Smooth muscle cell (in vitro differentiated cells): ENCODE measurements at regions not wholly inside any gene's neighbourhood (a gene's known extent, or its start where the extent isn't known, plus 50 kb on each side); places are given as distances from the start of the nearest gene placed in this dataset.

Source experiments
- DNase-seq: peaks from one replicate; lab custom pipeline; 2025; ENCODE audit not compliant: unreplicated experiment; lab: John Stamatoyannopoulos, UW
- H2AFZ ChIP-seq: fragments of 200-600 bp; sonication (generic); 2 replicates; pipeline ENCODE4 v1.6.0; 2016; ENCODE audit warnings: antibody characterized with exemption, low read depth, mild to moderate bottlenecking
- H3F3A ChIP-seq: fragments of 200-600 bp; sonication (generic); 2 replicates; pipeline ENCODE4 v1.6.0; 2017; ENCODE audit warnings: antibody characterized with exemption, low read depth
- H3K27ac ChIP-seq: fragments of 200-600 bp; sonication (generic); 2 replicates; pipeline ENCODE4 v1.5.1; 2016; ENCODE audit warnings: low read depth, mild to moderate bottlenecking
- H3K27me3 ChIP-seq: fragments of 200-600 bp; sonication (generic); 2 replicates; pipeline ENCODE4 v1.6.1; 2016; ENCODE audit warnings: low read depth, mild to moderate bottlenecking
- H3K36me3 ChIP-seq: fragments of 200-600 bp; sonication (generic); 2 replicates; pipeline ENCODE4 v1.5.1; 2016; ENCODE audit warnings: low read depth
- H3K4me1 ChIP-seq: fragments of 200-600 bp; sonication (generic); 2 replicates; pipeline ENCODE4 v1.5.1; 2016; ENCODE audit warnings: low read depth
- H3K4me2 ChIP-seq: fragments of 200-600 bp; sonication (generic); 2 replicates; pipeline ENCODE4 v1.6.0; 2016; ENCODE audit warnings: mild to moderate bottlenecking
- H3K4me3 ChIP-seq: fragments of 200-600 bp; sonication (generic); 2 replicates; pipeline ENCODE4 v1.5.1; 2016; ENCODE audit warnings: mild to moderate bottlenecking
- H3K79me2 ChIP-seq: fragments of 200-600 bp; sonication (generic); 2 replicates; pipeline ENCODE4 v1.6.0; 2016; ENCODE audit warnings: low read depth, mild to moderate bottlenecking
- H3K9ac ChIP-seq: fragments of 200-600 bp; sonication (generic); 2 replicates; pipeline ENCODE4 v1.6.0; 2016; ENCODE audit warnings: low read depth
- H3K9me3 ChIP-seq: fragments of 200-600 bp; sonication (generic); replicated peaks from 2 replicates; pipeline ENCODE4 v1.5.1; 2016; ENCODE audit warnings: low read depth
- H4K20me1 ChIP-seq: fragments of 200-600 bp; sonication (generic); 2 replicates; pipeline ENCODE4 v1.6.0; 2016; ENCODE audit warnings: low read depth
- CTCF ChIP-seq: fragments of 200-600 bp; sonication (generic); IDR thresholded peaks from 2 replicates; pipeline ENCODE4 v1.5.1; 2017; ENCODE audit warnings: borderline replicate concordance, mild to moderate bottlenecking, antibody characterized with exemption; ENCODE audit not compliant: insufficient read depth, poor library complexity, severe bottlenecking
- whole genome bisulfite sequencing: methylation state at CpG from one replicate; pipeline ENCODE4 v1.1.7; 2016; ENCODE audit warnings: low lambda C conversion rate; 5-methylcytosine and 5-hydroxymethylcytosine counted together

- Histone ChIP-seq H3K27me3 (no peaks in the 10 kb centered on the region), H3K9me3 (no peaks in the 10 kb centered on the region), H4K20me1 (no peaks in the 10 kb centered on the region), H3K27ac (peak overlapping the region; percentile 48), H3K36me3 (no peaks in the 10 kb centered on the region), H3K4me1 (no peaks in the 10 kb centered on the region), H3F3A (peaks cover 4% of the 10 kb centered on the region), H3K4me2 (no peak overlapping the region), H2AFZ (no peak overlapping the region), H3K79me2 (no peaks in the 10 kb centered on the region), H3K4me3 (no peak overlapping the region), H3K9ac (no peak overlapping the region)
- no peak for DNase-seq
- TF ChIP-seq CTCF: no peak
- 52% methylated on average over 7 of the region's 7 CpGs for WGBS
Observed at GRCh38 chr1:229221106-229222019, 49.5 kb upstream of the RAB4A start.
